ENCODE measurements at regions not wholly inside any gene's neighbourhood (a gene's known extent, or its start where the extent isn't known, plus 50 kb on each side); places are given as distances from the start of the nearest gene placed in this dataset.

- no peaks in the 10 kb centered on the region for H3K9me3 ChIP-seq (ENCODE audit: insufficient read depth, low read depth, low read length)
- no peaks in the 10 kb centered on the region for H3K9me2 ChIP-seq (replicated peaks; ENCODE audit: low read depth, low read length)
- H3K9ac ChIP-seq (ENCODE audit: low read depth, low read length, poor library complexity, severe bottlenecking) = no peak overlapping the region
- TF ChIP-seq EZH2phosphoT487 (IDR thresholded peaks at IDR 0.05; ENCODE audit: borderline replicate concordance) (no peak), CTCF (conservative IDR thresholded peaks at IDR 0.05; ENCODE audit: low read length) (no peak)
- no peaks in the 10 kb centered on the region for H3K36me3 ChIP-seq (ENCODE audit: insufficient read depth, low read length)
- no peaks in the 10 kb centered on the region for H4K20me1 ChIP-seq (ENCODE audit: insufficient read depth, low read length, poor library complexity, severe bottlenecking)
- no peaks in the 10 kb centered on the region for H3F3A ChIP-seq (ENCODE audit: low read depth)
- no peaks in the 10 kb centered on the region for H3K79me2 ChIP-seq (ENCODE audit: insufficient read depth, low read length)
- no peaks in the 10 kb centered on the region for H3K4me1 ChIP-seq (ENCODE audit: insufficient read depth, low read length, poor library complexity, severe bottlenecking)
- H3K4me3 ChIP-seq (ENCODE audit: low read length, poor library complexity, severe bottlenecking) = no peak overlapping the region
- H2AFZ ChIP-seq (ENCODE audit: low read length) = no peak overlapping the region
- no peaks in the 10 kb centered on the region for H3K27me3 ChIP-seq (ENCODE audit: insufficient read depth, low read length, poor library complexity, severe bottlenecking)
- H3K4me2 ChIP-seq (ENCODE audit: low read depth, low read length, poor library complexity, severe bottlenecking) = no peak overlapping the region
Observed at GRCh38 chr16:51916231-51916630, 630.7 kb downstream of the TOX3 start.

GRCh38 chr16:51907680-51908079 lies 639.3 kb downstream of the TOX3 start:
- Histone ChIP-seq H3K4me2 (ENCODE audit: low read depth, low read length, poor library complexity, severe bottlenecking) (no peak overlapping the region), H2AFZ (ENCODE audit: low read length) (no peak overlapping the region), H3K79me2 (ENCODE audit: insufficient read depth, low read length) (no peaks in the 10 kb centered on the region), H3K4me1 (ENCODE audit: insufficient read depth, low read length, poor library complexity, severe bottlenecking) (no peaks in the 10 kb centered on the region), H3K27me3 (ENCODE audit: insufficient read depth, low read length, poor library complexity, severe bottlenecking) (no peaks in the 10 kb centered on the region), H3K9ac (ENCODE audit: low read depth, low read length, poor library complexity, severe bottlenecking) (no peak overlapping the region), H3F3A (ENCODE audit: low read depth) (no peaks in the 10 kb centered on the region), H3K36me3 (ENCODE audit: insufficient read depth, low read length) (no peaks in the 10 kb centered on the region), H3K9me2 (replicated peaks; ENCODE audit: low read depth, low read length) (no peaks in the 10 kb centered on the region), H4K20me1 (ENCODE audit: insufficient read depth, low read length, poor library complexity, severe bottlenecking) (no peaks in the 10 kb centered on the region), H3K4me3 (ENCODE audit: low read length, poor library complexity, severe bottlenecking) (no peak overlapping the region), H3K9me3 (ENCODE audit: insufficient read depth, low read depth, low read length) (no peaks in the 10 kb centered on the region)
- TF ChIP-seq EZH2phosphoT487 (IDR thresholded peaks at IDR 0.05; ENCODE audit: borderline replicate concordance) = no peak
- TF ChIP-seq CTCF (conservative IDR thresholded peaks at IDR 0.05; ENCODE audit: low read length) = no peak

GRCh38 chr16:51900221-51900780 lies 646.6 kb downstream of the TOX3 start:
- Histone ChIP-seq H3K4me1 (ENCODE audit: insufficient read depth, low read length, poor library complexity, severe bottlenecking) (no peaks in the 10 kb centered on the region), H3K9me2 (replicated peaks; ENCODE audit: low read depth, low read length) (no peaks in the 10 kb centered on the region), H4K20me1 (ENCODE audit: insufficient read depth, low read length, poor library complexity, severe bottlenecking) (no peaks in the 10 kb centered on the region), H3K4me2 (ENCODE audit: low read depth, low read length, poor library complexity, severe bottlenecking) (no peak overlapping the region), H2AFZ (ENCODE audit: low read length) (no peak overlapping the region), H3K36me3 (ENCODE audit: insufficient read depth, low read length) (no peaks in the 10 kb centered on the region), H3K27me3 (ENCODE audit: insufficient read depth, low read length, poor library complexity, severe bottlenecking) (no peaks in the 10 kb centered on the region), H3K9ac (ENCODE audit: low read depth, low read length, poor library complexity, severe bottlenecking) (no peak overlapping the region), H3F3A (ENCODE audit: low read depth) (no peaks in the 10 kb centered on the region), H3K79me2 (ENCODE audit: insufficient read depth, low read length) (no peaks in the 10 kb centered on the region), H3K9me3 (ENCODE audit: insufficient read depth, low read depth, low read length) (no peaks in the 10 kb centered on the region), H3K4me3 (ENCODE audit: low read length, poor library complexity, severe bottlenecking) (no peak overlapping the region)
- TF ChIP-seq CTCF (conservative IDR thresholded peaks at IDR 0.05; ENCODE audit: low read length) = no peak
- TF ChIP-seq EZH2phosphoT487 (IDR thresholded peaks at IDR 0.05; ENCODE audit: borderline replicate concordance) = no peak
